Gastroesophageal sphincter (tissue), 3 donors: ENCODE measurements at regions not wholly inside any gene's neighbourhood (a gene's known extent, or its start where the extent isn't known, plus 50 kb on each side); places are given as distances from the start of the nearest gene placed in this dataset.

ENCODE experiments used
- CTCF ChIP-seq, 4 experiments: fragments of 200-600 bp in 2 of 4; fragments of 450-650 bp in 2 of 4; sonication (generic) in 1 of 4; IDR thresholded peaks; one replicate each; pipeline ENCODE4 v1.5.1; 2017 to 2019; ENCODE audit warnings: antibody characterized with exemption in 4 of 4, mild to moderate bottlenecking in 2 of 4, moderate library complexity in 2 of 4
- EP300 ChIP-seq: sonication (generic); formaldehyde crosslinking; IDR thresholded peaks from one replicate; pipeline ENCODE4 v1.6.1; 2017; ENCODE audit warnings: antibody characterized with exemption, mild to moderate bottlenecking
- POLR2A ChIP-seq, 2 donors: fragments of 450-650 bp; IDR thresholded peaks; one replicate each; pipeline ENCODE4 v1.6.1; 2017; ENCODE audit warnings: antibody characterized with exemption in 2 of 2, mild to moderate bottlenecking in 2 of 2, moderate library complexity in 1 of 2

DNA sequence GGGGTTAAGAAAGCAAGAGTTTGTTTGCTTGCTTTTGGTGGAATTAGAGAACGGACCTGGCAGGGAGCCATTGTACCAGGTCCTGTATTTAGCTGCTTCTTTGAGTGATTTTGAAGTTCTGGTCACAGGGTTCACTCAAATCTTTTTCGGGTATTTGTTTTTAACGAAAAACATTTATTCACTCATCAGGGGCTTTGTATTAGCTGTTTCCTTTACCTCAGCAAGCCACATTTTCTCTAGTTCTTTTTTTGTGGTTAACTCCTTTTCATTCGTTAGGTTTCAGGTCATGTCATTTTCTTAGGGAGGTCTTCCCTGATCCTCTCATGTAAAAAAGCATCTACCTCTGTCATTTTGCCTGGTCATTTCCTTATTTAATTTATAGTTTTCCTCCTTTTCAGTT lies 1502.2 kb downstream of the GRIK2 start:
- TF ChIP-seq CTCF (IDR thresholded peaks at IDR 0.05) (no peak), POLR2A (IDR thresholded peaks at IDR 0.05) (no peak), EP300 (no peak)
